ENCODE measurements at regions not wholly inside any gene's neighbourhood (a gene's known extent, or its start where the extent isn't known, plus 50 kb on each side); places are given as distances from the start of the nearest gene placed in this dataset.

- ChIA-PET CTCF (no interaction called here), POLR2A (no interaction called here)
These were observed 328.5 kb downstream of the SOX4 start for GRCh38 chr6:21922086-21922485.

GRCh38 chr6:21924002-21924401, 330.5 kb downstream of the SOX4 start:
- CTCF ChIA-PET: no interaction called here
- DNase-seq (ENCODE audit: low read depth in 1 of 2, low spot score in 1 of 2) (no peak), FAIRE-seq (no peak), ATAC-seq (no peak)
- WGBS (ENCODE audit: missing lambda C conversion rate): 73% methylated on average over 3 of the region's 3 CpGs
- POLR2A ChIA-PET: no interaction called here
- H3K4me1 ChIP-seq: peaks cover 35% of the 10 kb centered on the region
- H3K9me3 ChIP-seq: no peaks in the 10 kb centered on the region
- H3K4me3 ChIP-seq: no peak overlapping the region
- H3K27ac ChIP-seq: no peak overlapping the region
- no peak overlapping the region for H3K4me2 ChIP-seq
- TF ChIP-seq POLR2AphosphoS2 (conservative IDR thresholded peaks at IDR 0.05; ENCODE audit: low read length): no peak
- no peak for TF ChIP-seq GATA3 (IDR thresholded peaks at IDR 0.05; ENCODE audit: borderline replicate concordance)
- no peak for TF ChIP-seq REST (IDR thresholded peaks at IDR 0.05)
- no peak for TF ChIP-seq ATOH8 (CRISPR knock-in tag; IDR thresholded peaks at IDR 0.05; ENCODE audit: low read depth)
- no peak for TF ChIP-seq RFX5 (IDR thresholded peaks at IDR 0.05)
- TF ChIP-seq MAFK (IDR thresholded peaks at IDR 0.05; ENCODE audit: partially characterized antibody): no peak
- TF ChIP-seq KDM5A (IDR thresholded peaks at IDR 0.05): no peak
- TF ChIP-seq RCOR1 (IDR thresholded peaks at IDR 0.05; ENCODE audit: low read depth, low read length): no peak
- no peak for TF ChIP-seq CHD4 (IDR thresholded peaks at IDR 0.05; ENCODE audit: borderline replicate concordance)
- TF ChIP-seq FOXS1 (CRISPR knock-in tag; IDR thresholded peaks at IDR 0.05): no peak
- TF ChIP-seq TP53 (CRISPR knock-in tag; IDR thresholded peaks at IDR 0.05): no peak
- TF ChIP-seq HOXA7 (CRISPR knock-in tag; IDR thresholded peaks at IDR 0.05): no peak
- TF ChIP-seq FOSL2 (IDR thresholded peaks at IDR 0.05): no peak
- TF ChIP-seq FOSL2 (CRISPR knock-in tag; IDR thresholded peaks at IDR 0.05): no peak
- no peak for TF ChIP-seq CBX2 (IDR thresholded peaks at IDR 0.05; ENCODE audit: borderline replicate concordance, low read depth)
- no peak for TF ChIP-seq EHMT2 (IDR thresholded peaks at IDR 0.05; ENCODE audit: low read depth)
- TF ChIP-seq BHLHE40 (IDR thresholded peaks at IDR 0.05; ENCODE audit: low read depth, low read length): no peak
- no peak for TF ChIP-seq POLR2A (IDR thresholded peaks at IDR 0.05; ENCODE audit: low read length)
- no peak for TF ChIP-seq ESRRA (IDR thresholded peaks at IDR 0.05; ENCODE audit: borderline replicate concordance, low read length)

More at GRCh38 chr6:21922086-21922485, 328.5 kb downstream of the SOX4 start:
- H3K4me2 ChIP-seq: peak overlapping the region; percentile 37
- FAIRE-seq (no peak), ATAC-seq (peak in 1 of 2 experiments; percentile 43; a peak in 2 of 6 replicates), DNase-seq (ENCODE audit: low read depth in 1 of 2, low spot score in 1 of 2) (peak in 1 of 2 experiments; percentile 50)
- no peaks in the 10 kb centered on the region for H3K9me3 ChIP-seq
- TF ChIP-seq EHF (CRISPR knock-in tag; IDR thresholded peaks at IDR 0.05) (no peak), MAZ (IDR thresholded peaks at IDR 0.05; ENCODE audit: borderline replicate concordance, low read depth, low read length) (no peak), RARB (CRISPR knock-in tag; IDR thresholded peaks at IDR 0.05) (no peak), E2F6 (IDR thresholded peaks at IDR 0.05; ENCODE audit: borderline replicate concordance, low read depth) (no peak), POLR2AphosphoS2 (conservative IDR thresholded peaks at IDR 0.05; ENCODE audit: low read length) (no peak), BCL3 (IDR thresholded peaks at IDR 0.05) (no peak), RNF2 (IDR thresholded peaks at IDR 0.05; ENCODE audit: borderline replicate concordance, low read depth) (no peak), NFE2L2 (conservative IDR thresholded peaks at IDR 0.05; ENCODE audit: low read length) (no peak), SREBF2 (IDR thresholded peaks at IDR 0.05) (no peak), HDAC2 (IDR thresholded peaks at IDR 0.05) (no peak), ATOH8 (CRISPR knock-in tag; IDR thresholded peaks at IDR 0.05; ENCODE audit: low read depth) (no peak), ELK1 (IDR thresholded peaks at IDR 0.05; ENCODE audit: low read depth, low read length) (no peak), GATA3 (IDR thresholded peaks at IDR 0.05; ENCODE audit: borderline replicate concordance) (no peak), RFX5 (IDR thresholded peaks at IDR 0.05) (no peak)
- H3K27ac ChIP-seq: peak overlapping the region; percentile 7 to 67; a peak in 3 of 6 replicates
- no peak overlapping the region for H3K4me3 ChIP-seq
- 49% methylated on average over 2 of the region's 2 CpGs for WGBS (ENCODE audit: missing lambda C conversion rate)
- peaks cover 24% of the 10 kb centered on the region for H3K4me1 ChIP-seq

Data from A549 (cell line).